Inflammatory macrophage treated with lipopolysaccharide for 1 hour (primary cell): ENCODE measurements at regions not wholly inside any gene's neighbourhood (a gene's known extent, or its start where the extent isn't known, plus 50 kb on each side); places are given as distances from the start of the nearest gene placed in this dataset.
A peak's percentile ranks its signal among the peaks of the same experiment; 100 is the strongest.

Experiments
- DNase-seq, 2 donors: peaks; one replicate each; pipeline ENCODE4 v3.0.0-alpha.2; 2020 to 2022

- DNase-seq: no peak
Observed at GRCh38 chr5:34510002-34510401, 146.1 kb upstream of the RAI14 start.

- DNase-seq: no peak
Observed at GRCh38 chr5:34511063-34511462, 145.1 kb upstream of the RAI14 start.

DNA sequence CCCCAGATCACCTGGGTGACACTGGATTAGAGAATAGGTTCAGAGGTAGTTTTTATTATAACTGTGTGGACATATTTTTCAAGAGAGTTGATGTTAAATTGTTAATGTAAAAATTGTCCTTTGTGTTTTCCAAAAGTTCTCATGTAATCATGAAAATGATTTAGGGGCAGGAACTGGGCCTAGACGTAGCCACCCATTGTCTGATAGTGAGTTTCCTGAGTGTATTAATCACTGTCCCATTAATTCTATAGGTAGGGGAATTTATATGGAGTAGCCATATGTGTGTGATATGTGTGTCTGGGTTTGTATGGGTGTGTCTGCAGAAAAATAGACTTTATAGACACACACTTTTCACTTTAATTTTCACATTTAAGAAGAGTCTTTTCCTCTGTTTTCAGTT, 144.6 kb upstream of the RAI14 start:
- DNase-seq: no peak

DNA sequence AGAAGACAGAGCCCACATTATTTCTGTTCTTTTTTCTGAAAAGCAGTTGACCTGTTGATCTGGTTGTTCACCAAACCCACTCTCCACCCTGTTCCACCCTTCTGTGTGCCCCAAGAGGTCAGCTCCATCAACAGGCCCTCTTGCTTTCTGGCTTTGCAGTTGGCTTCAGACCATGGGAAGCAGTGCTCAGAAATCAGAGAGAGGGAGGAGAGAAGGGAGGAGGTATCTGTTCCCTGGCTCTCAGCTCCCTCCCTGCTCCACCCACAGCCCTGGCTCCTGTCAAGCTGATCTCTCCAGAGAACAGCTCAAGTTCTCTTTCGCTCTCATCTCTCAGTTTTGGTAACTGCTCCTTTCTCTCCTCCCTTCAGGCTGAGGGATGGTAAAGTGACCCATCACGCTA, 144.2 kb upstream of the RAI14 start:
- DNase-seq: no peak

- no peak for DNase-seq
Observed at GRCh38 chr5:34516166-34516565, 140.0 kb upstream of the RAI14 start.

GRCh38 chr5:34516686-34517085, 139.4 kb upstream of the RAI14 start:
- no peak for DNase-seq

- peak in 1 of 2 donors; percentile 7 for DNase-seq
Observed at GRCh38 chr5:34517249-34517648, 138.9 kb upstream of the RAI14 start.

GRCh38 chr5:34519489-34520220, 136.5 kb upstream of the RAI14 start:
- DNase-seq: no peak

GRCh38 chr5:34521628-34522290, 134.4 kb upstream of the RAI14 start:
- no peak for DNase-seq

DNA sequence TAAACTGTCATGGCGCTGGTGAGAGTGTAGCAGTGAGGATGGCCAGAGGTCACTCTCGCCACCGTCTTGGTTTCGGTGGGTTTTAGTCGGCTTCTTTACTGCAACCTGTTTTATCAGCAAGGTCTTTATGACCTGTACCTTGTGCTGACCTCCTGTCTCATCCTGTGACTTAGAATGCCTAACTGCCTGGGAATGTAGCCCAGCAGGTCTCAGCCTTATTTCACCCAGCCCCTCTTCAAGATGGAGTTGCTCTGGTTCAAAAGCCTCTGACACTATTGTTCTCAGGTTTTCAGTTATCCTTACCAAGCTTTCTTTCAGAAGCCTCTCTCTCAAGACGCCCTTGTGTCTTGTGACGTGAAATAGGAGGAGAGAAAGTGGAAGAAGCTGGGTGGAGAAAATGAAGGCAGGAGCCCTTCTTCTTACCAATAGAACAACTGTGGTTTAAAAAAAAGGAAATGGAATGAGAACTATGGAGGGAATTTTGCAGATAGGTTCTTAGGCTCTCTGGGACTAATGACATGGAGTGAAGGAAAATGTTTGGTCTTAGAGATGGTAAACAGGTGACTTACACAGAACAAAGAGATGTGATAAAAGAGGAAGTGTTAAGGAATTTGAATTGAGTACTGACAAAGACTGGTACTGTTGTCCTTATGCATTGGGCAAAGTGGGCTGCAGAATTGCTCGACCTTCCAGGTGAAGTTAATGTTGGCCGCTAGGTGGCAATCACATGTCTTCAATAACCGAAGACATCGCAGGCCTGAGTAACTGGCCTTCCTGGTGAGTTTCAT, 133.3 kb upstream of the RAI14 start:
- peak; percentile 42 to 68 for DNase-seq

- no peak for DNase-seq
Observed at GRCh38 chr5:34523387-34523726, 132.8 kb upstream of the RAI14 start.

GRCh38 chr5:34524123-34524522, 132.0 kb upstream of the RAI14 start:
- DNase-seq: peak in 1 of 2 donors; percentile 39

- no peak for DNase-seq
Observed at GRCh38 chr5:34525761-34526160, 130.4 kb upstream of the RAI14 start.

GRCh38 chr5:34526682-34527305, 129.3 kb upstream of the RAI14 start:
- DNase-seq: no peak

GRCh38 chr5:34529581-34530331, 126.4 kb upstream of the RAI14 start:
- DNase-seq: no peak

- DNase-seq: no peak
Observed at GRCh38 chr5:34530637-34531036, 125.5 kb upstream of the RAI14 start.

- no peak for DNase-seq
Observed at GRCh38 chr5:34531751-34532360, 124.3 kb upstream of the RAI14 start.

GRCh38 chr5:34533582-34534522, 122.3 kb upstream of the RAI14 start:
- no peak for DNase-seq

DNA sequence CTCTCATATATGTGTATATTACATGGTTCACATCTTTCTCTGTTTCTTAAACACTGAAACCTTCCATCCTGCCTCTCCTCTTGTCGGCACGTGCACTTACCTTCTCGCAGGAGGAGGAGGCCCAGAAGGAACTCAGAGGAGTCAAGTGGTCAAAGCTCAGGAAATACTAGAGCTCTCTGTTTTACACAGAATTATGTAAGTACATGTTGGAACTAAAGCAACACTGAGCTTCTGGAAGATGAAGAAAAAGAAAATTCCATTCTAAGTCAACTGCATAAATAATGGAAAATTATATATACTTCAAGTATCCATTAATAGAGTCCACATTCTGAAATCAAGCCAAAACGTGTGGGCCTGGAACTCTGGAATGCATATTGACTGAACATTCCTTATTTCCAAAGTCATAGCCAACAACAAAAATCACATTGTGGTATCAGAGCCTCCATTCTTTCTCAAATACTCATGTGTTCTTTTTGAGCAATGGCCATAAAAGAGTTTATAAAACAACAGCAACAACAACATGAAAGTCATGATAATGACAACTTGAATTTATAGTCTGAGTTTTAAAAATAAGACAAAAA, 121.5 kb upstream of the RAI14 start:
- DNase-seq: no peak

DNA sequence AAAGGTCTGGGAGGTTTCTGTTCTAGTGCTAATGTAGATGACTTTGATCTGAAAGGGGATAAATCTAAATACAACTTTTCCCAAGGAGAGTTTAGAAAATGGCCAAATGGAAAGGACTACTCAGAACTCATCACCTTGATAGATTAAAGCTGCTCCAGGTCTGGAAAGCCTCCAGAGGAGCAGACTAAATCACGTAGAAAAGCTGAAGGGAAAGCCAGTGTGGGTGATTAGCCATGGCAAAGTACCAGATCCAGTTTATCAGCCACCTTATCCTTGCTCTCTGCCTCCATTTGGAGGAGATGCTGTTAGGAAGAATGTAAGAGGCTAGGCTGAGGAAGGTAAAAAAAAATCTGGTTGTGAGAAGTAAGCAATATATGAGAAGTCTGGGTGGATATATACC, 120.7 kb upstream of the RAI14 start:
- DNase-seq: no peak
